ENCODE measurements at regions not wholly inside any gene's neighbourhood (a gene's known extent, or its start where the extent isn't known, plus 50 kb on each side); places are given as distances from the start of the nearest gene placed in this dataset.

- H3K27ac Mint-ChIP-seq = no peak overlapping the region
- H3K4ac ChIP-seq (ENCODE audit: low read depth, low read length) = no peak overlapping the region
- H3K4me1 ChIP-seq (ENCODE audit: insufficient read depth, low read length) = no peaks in the 10 kb centered on the region
- no peak overlapping the region for H2BK12ac ChIP-seq (ENCODE audit: insufficient read length, low read depth, low read length)
- H3K9me3 ChIP-seq (ENCODE audit: control insufficient read depth, low read depth, low read length) = no peaks in the 10 kb centered on the region
- no peak overlapping the region for H3K56ac ChIP-seq (ENCODE audit: insufficient read length, low read depth, low read length)
- DNase-seq = no peak
- no peak overlapping the region for H4K8ac ChIP-seq (replicated peaks; ENCODE audit: insufficient read length, low read depth, low read length)
- WGBS (ENCODE audit: extremely low coverage, insufficient read length, low lambda C conversion rate) = no CpG with 5 or more reads among the region's 11 CpGs
- no peak overlapping the region for H3K4me2 ChIP-seq (ENCODE audit: insufficient read depth, insufficient read length, low read length)
- no peak overlapping the region for H3K27ac ChIP-seq (ENCODE audit: insufficient read length, low read depth, low read length)
- H2BK15ac ChIP-seq (ENCODE audit: low read depth, low read length) = no peak overlapping the region
- H3K79me1 ChIP-seq (ENCODE audit: insufficient read depth, low read depth, low read length, poor library complexity, severe bottlenecking) = no peaks in the 10 kb centered on the region
- no peaks in the 10 kb centered on the region for H3K27me3 ChIP-seq (ENCODE audit: insufficient read depth, low read length)
- no peak overlapping the region for H4K91ac ChIP-seq (ENCODE audit: insufficient read length, low read depth, low read length)
- H3K23me2 ChIP-seq (ENCODE audit: insufficient read length, low read depth, low read length, poor library complexity, severe bottlenecking) = no peaks in the 10 kb centered on the region
- no peak overlapping the region for H2BK5ac ChIP-seq (ENCODE audit: insufficient read length, low read length)
- no peak overlapping the region for H3T11ph ChIP-seq (ENCODE audit: low read length)
- H3K4me1 Mint-ChIP-seq = peaks cover 18 to 30% of the 10 kb centered on the region in 2 experiments
- no peak overlapping the region for H2BK20ac ChIP-seq (ENCODE audit: low read depth, low read length, poor library complexity, severe bottlenecking)
- H2AFZ ChIP-seq (ENCODE audit: low read length) = no peak overlapping the region
- no peak overlapping the region for H3K23ac ChIP-seq (ENCODE audit: insufficient read length, low read depth, low read length)
- TF ChIP-seq CTCF (conservative IDR thresholded peaks at IDR 0.05) = no peak
- H2BK120ac ChIP-seq (ENCODE audit: low read depth, low read length, poor library complexity, severe bottlenecking) = no peak overlapping the region
- H4K20me1 ChIP-seq (ENCODE audit: control insufficient read depth, insufficient read depth, insufficient read length) = no peaks in the 10 kb centered on the region
- H3K9ac ChIP-seq (ENCODE audit: extremely low read depth, insufficient read length, low read length) = no peak overlapping the region
- peak overlapping the region; percentile 17 for H3K18ac ChIP-seq (ENCODE audit: insufficient read length, low read depth, low read length)
- no peak overlapping the region for H4K5ac ChIP-seq (ENCODE audit: insufficient read length, low read depth, low read length)
- H3K9me3 Mint-ChIP-seq = no peaks in the 10 kb centered on the region
- H3K36me3 Mint-ChIP-seq (ENCODE audit: insufficient read depth in 1 of 3, low read depth in 3 of 3) = no peaks in the 10 kb centered on the region
- H2AK5ac ChIP-seq (ENCODE audit: insufficient read length, low read length) = no peak overlapping the region
- no peaks in the 10 kb centered on the region for H3K27me3 Mint-ChIP-seq (ENCODE audit: low read depth)
- no peaks in the 10 kb centered on the region for H3K79me2 ChIP-seq (ENCODE audit: insufficient read depth, low read length)
- H3K14ac ChIP-seq (ENCODE audit: insufficient read depth, low read length) = no peak overlapping the region
- no peak overlapping the region for H3K4me3 Mint-ChIP-seq
Measured at GRCh38 chr2:16114070-16114469, 173.7 kb downstream of the MYCN start.

Data from H9 (cell line).